ENCODE measurements at regions not wholly inside any gene's neighbourhood (a gene's known extent, or its start where the extent isn't known, plus 50 kb on each side); places are given as distances from the start of the nearest gene placed in this dataset.

DNA sequence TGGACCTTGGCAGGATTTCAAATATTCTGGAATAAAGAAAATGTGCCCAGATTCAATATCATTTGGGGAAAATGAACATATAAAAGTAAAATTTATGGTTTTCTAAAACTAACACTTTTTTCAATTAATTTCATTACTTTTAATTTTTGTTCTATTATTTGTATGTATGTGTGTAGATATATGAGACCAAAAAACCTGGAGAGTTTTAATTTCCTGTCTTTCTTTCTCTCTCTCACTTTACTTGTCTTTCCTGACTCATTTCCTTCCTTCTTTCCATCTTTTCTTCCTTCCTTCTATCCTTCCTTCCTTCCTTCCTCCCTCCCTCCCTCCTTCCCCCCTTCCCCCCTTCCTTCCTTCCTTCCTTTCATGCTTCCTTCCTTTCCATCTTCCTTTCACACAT, 137.0 kb downstream of the NPR3 start:
- no peak for TF ChIP-seq POLR2AphosphoS5 (IDR thresholded peaks at IDR 0.05; ENCODE audit: low read depth, low read length)
- TF ChIP-seq POLR2A (IDR thresholded peaks at IDR 0.05; ENCODE audit: low read depth, low read length): no peak
